Spleen (tissue), 7 donors: ENCODE measurements at regions not wholly inside any gene's neighbourhood (a gene's known extent, or its start where the extent isn't known, plus 50 kb on each side); places are given as distances from the start of the nearest gene placed in this dataset.

Experiments used
- CTCF ChIP-seq, 11 experiments: fragments of 200-600 bp in 7 of 11; fragments of 450-650 bp in 4 of 11; sonication (generic) in 4 of 11; IDR thresholded peaks in 8 of 11; conservative IDR thresholded peaks in 3 of 11; 1 replicate in 7 of 11; 2 replicates in 4 of 11; pipeline versions ENCODE4 v1.4.0 to v1.8.0; 2016 to 2021; ENCODE audit warnings: antibody characterized with exemption in 11 of 11, inconsistent platforms in 4 of 11, mild to moderate bottlenecking in 1 of 11
- POLR2AphosphoS5 ChIP-seq, 3 donors: sonication (generic); formaldehyde crosslinking; IDR thresholded peaks; one replicate each; pipeline ENCODE4 v1.5.1; 2017; ENCODE audit warnings: antibody characterized with exemption in 3 of 3
- donor health status: DM: no; HTN: no; CAD: no; lungs with moderate emphysema.
- donor health status: DM: no; HTN: no; CAD: no.
- donor health status: DM: no; HTN: no; CAD: no.

GRCh38 chr9:107410420-107410819, 79.1 kb downstream of the KLF4 start:
- TF ChIP-seq CTCF (IDR thresholded peaks at IDR 0.05 in 8 of 11, conservative IDR thresholded peaks at IDR 0.05 in 3 of 11) (no peak), POLR2AphosphoS5 (IDR thresholded peaks at IDR 0.05) (no peak)
